Left hindlimb (tissue), 1 donor: ENCODE measurements at regions not wholly inside any gene's neighbourhood (a gene's known extent, or its start where the extent isn't known, plus 50 kb on each side); places are given as distances from the start of the nearest gene placed in this dataset.
"Not testable (repeated sequence)": the region's sequence is repeated elsewhere in the genome, so short reads cannot be mapped to it uniquely, and the experiment has no call there.

ENCODE experiments used
- DNase-seq: peaks from one replicate; pipeline ENCODE4 v3.0.0-alpha.2; 2018

DNA sequence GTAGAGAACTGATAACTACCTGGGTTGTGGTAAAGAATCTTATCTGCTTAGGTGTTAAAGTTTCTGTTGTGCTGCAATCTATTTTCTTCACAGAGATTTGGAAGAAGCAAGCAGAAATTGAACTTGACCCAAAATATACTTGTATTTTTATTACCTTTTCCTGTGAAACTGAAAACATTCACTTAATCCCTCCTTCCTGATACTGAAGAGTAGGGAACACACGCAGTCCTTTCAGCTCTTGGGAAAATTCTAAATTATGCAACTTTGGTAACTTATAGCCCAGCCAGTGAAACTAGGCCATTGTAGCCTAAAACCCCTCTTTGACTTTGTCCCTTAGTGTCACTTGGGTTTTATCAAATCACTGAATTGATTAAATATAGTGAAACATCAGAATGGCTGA, 128.4 kb upstream of the MEIS1 start:
- no peak for DNase-seq

GRCh38 chr2:66305718-66306117, 129.2 kb upstream of the MEIS1 start:
- DNase-seq = peak; percentile 89

GRCh38 chr2:66303471-66303870, 131.5 kb upstream of the MEIS1 start:
- no peak for DNase-seq

DNA sequence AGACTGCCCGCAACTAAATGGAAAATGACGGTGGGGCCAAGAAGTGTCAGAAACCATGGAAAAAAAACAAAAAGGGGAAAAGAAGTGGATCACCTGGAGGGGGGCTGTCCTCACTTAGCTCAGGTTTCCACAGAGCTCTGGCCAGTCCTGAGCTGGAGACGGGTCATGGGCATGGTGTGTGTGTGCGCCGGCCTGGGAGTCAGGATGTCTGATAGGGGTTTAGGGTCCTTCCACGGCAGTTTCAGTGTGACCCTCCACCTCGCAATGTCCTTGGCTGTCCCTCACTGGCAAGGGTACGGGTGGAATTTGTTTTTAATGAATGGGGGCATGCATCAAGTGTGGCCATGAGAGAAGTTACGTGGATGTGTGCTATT, 133.2 kb upstream of the MEIS1 start:
- no peak for DNase-seq

DNA sequence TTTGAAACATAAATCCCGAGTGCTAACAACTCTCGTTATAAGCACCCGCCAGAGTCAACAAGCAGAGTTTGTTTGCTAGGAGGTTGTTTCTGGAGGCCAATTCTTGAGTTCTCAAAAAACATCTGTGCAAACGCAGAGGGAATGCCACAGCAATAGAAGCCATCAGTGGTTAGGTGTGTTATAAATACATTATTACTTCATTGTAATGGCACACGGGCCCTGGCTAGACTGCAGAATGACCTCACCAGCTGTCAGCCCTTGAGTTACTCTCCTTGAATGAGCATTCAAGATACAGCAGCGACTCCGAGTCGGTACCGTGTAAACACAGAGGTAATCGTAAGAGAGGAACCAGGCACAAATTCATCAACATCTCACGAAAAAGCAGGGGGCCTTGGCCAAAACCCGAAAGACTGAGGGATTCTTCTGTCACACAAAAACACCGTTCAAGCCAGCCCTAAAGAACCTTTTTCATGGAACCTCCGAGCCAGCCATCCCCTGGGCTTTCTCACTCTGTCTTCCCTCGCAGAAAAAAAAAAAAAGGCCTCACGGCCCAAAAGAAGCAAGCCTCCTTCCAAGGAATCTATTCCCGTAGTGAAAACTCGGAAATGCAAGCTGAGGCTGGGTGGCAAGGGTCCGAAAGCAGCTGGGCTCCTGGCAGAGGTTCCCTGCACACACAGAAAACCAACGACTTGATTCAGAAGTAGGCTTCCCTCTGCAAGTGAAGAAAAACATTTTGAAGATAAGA, 133.7 kb upstream of the MEIS1 start:
- DNase-seq = peak; percentile 76

- DNase-seq = no peak
Observed at GRCh38 chr2:66283787-66284186, 151.1 kb upstream of the MEIS1 start.

DNA sequence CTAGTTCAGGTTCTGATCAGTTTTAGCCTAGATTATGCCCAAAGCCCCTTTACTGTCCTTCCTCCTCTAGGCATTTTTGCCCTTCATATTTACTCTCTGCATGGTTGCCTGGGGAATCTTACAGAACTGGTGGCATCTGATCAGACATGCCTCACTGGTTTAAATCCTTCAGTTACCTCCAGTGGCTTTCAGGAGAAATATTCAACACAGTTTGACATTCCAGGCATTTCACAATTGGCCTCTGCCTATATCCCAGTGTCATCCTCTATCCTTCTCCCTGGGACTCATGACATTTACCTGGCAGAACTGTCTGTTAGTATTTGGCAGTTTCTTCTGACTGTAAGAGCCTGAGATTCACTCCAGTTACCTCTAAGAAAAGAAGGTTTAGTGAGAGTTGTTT, 152.9 kb upstream of the MEIS1 start:
- DNase-seq = no peak

DNA sequence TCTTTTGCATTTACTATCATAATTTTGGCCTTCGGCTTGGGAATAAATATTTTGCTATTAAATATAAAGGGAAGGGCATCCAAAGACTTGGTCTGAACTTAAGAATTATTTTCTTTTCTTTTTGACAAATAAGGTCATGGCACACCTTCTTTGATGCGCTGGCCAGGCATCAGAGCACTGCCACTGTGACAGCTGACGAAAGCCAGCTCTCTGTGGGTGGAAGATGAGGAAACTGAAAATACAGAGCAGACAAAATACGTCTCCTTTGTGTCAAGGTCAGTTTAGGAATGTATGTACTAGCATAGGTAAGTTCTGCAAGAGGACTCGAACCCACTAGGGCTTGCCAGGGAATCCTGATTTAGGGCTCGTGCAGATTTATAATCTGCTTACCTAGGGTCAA, 155.9 kb upstream of the MEIS1 start:
- no peak for DNase-seq

- DNase-seq = no peak
Observed at GRCh38 chr2:66275984-66276383, 158.9 kb upstream of the MEIS1 start.

DNA sequence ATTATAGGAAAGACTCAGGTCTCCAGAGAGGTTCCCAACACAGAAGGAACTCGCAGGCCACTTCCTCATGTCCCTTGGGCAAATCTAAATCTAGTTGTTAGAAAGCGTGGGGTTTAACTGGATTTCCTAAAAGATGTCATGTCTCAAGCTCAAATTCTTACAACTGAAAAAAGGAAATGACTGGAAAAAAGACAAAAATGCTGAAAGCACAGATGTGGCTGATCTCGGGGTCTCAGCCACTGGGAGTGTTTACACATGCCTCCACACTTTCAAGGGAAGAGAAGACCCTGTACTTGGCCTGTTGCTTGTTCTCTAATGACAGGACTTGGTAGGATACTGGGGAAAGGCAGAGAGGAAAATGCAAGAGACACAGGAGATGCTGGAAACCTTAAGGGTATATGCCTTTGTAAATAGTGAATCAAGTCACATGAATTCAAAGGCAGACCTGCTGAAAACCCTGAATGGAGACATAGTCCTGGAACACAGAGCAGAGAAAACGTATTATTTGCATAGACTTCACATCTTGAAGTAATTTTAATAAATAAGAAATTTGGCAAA, 160.9 kb upstream of the MEIS1 start:
- DNase-seq = no peak

- DNase-seq = no peak
Observed at GRCh38 chr2:66272751-66273150, 162.2 kb upstream of the MEIS1 start.

DNA sequence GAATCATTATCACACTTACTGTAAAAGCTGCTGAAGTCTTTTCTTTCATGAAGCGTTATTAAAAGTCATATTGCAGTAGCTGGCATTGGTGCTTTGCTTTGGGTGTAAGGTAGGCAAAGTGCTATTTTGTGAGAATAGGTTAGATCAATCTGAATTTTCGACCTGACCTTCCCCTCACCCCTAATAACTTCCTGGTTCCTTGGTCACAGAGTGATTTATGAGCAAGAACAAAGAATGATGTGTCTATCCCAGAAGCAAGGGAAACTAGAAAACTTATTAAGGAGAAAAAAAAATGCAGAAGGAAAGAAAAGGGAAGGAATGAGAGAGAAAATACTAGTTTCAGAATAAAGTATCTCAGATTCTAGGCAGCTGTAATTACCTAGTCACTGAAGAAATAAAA, 163.1 kb upstream of the MEIS1 start:
- DNase-seq = no peak

GRCh38 chr2:66270247-66270646, 164.7 kb upstream of the MEIS1 start:
- DNase-seq = no peak

- no peak for DNase-seq
Observed at GRCh38 chr2:66269166-66269565, 165.8 kb upstream of the MEIS1 start.

GRCh38 chr2:66268756-66269155, 166.2 kb upstream of the MEIS1 start:
- no peak for DNase-seq

DNA sequence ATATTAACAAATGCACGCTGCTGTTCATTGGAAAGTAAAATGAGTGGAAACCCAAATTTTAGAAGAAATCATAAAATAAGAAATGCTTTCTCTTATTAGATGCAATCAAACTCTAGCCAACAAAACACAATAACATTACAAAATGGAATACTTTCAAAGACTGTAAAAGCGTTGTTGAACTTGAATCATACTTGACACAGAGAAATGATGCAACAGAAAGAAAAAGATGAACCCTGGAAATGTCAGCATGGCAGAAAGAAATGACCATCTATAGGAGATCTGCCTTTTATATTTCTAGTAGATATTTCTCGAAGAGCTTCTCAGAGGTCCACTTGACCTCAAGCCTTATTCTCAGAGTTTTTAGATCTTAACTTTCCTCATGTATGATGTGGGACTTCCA, 170.6 kb upstream of the MEIS1 start:
- DNase-seq = no peak

- DNase-seq = no peak
Observed at GRCh38 chr2:66255867-66256266, 179.1 kb upstream of the MEIS1 start.

GRCh38 chr2:66255136-66255535, 179.8 kb upstream of the MEIS1 start:
- DNase-seq = no peak

- no peak for DNase-seq
Observed at GRCh38 chr2:66253066-66253465, 181.9 kb upstream of the MEIS1 start.

DNA sequence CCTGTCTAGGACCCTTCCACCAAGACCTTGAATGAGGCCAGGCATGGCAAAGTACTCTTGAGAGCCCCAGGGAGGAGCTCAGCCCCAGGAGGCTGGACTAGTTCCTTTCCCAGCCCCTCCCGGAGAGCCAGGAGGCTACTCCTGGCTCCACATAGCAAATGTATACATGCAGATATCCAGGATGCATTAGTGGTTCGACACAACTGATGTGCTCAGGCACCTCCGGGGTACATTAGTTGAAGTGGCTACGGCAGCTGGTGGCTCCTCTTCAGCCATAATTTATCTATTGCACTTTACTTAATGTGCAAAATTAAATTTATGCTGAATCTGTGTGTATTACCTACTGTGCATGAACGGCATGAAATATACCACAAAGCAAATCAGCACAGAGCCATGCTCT, 182.8 kb upstream of the MEIS1 start:
- DNase-seq = no peak

GRCh38 chr2:66251573-66251972, 183.4 kb upstream of the MEIS1 start:
- no peak for DNase-seq

DNA sequence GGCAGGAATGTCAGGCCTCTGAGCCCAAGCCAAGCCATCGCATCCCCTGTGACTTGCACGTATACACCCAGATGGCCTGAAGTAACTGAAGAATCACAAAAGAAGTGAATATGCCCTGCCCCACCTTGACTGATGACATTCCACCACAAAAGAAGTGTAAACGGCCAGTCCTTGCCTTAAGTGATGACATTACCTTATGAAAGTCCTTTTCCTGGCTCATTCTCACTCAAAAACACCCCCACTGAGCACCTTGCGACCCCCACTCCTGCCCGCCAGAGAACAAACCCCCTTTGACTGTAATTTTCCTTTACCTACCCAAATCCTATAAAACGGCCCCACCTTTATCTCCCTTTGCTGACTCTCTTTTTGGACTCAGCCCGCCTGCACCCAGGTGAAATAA, 185.8 kb upstream of the MEIS1 start:
- DNase-seq = not testable (repeated sequence)

DNA sequence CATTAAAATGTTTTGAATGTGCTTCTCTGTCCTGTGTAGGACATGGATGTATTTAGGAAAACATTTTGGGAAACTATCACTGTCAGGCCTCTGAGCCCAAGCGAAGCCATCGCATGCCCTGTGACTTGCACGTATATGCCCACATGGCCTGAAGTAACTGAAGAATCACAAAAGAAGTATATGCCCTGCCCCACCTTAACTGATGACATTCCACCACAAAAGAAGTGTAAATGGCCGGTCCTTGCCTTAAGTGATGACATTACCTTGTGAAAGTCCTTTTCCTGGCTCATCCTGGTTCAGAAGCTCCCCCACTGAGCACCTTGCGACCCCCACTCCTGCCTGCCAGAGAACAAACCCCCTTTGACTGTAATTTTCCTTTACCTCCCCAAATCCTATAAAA, 191.1 kb upstream of the MEIS1 start:
- DNase-seq = not testable (repeated sequence)

- not testable (repeated sequence) for DNase-seq
Observed at GRCh38 chr2:66242888-66243287, 192.0 kb upstream of the MEIS1 start.
